ENCODE measurements at regions not wholly inside any gene's neighbourhood (a gene's known extent, or its start where the extent isn't known, plus 50 kb on each side); places are given as distances from the start of the nearest gene placed in this dataset.

GRCh38 chr17:77733576-77734296 lies 224.8 kb upstream of the TNRC6C start:
- no peak for DNase-seq (ENCODE audit: low read depth in 1 of 2, low spot score in 1 of 2)

GRCh38 chr17:77734371-77735080 lies 224.0 kb upstream of the TNRC6C start:
- DNase-seq (ENCODE audit: low read depth in 1 of 2, low spot score in 1 of 2) = no peak

- no peak for DNase-seq (ENCODE audit: low read depth in 1 of 2, low spot score in 1 of 2)
Measured at GRCh38 chr17:77735081-77735565, 223.4 kb upstream of the TNRC6C start.

- no peak for DNase-seq (ENCODE audit: low read depth in 1 of 2, low spot score in 1 of 2)
Measured at GRCh38 chr17:77735566-77736198, 222.8 kb upstream of the TNRC6C start.

- DNase-seq (ENCODE audit: low read depth in 1 of 2, low spot score in 1 of 2) = no peak
Measured at GRCh38 chr17:77736199-77736585, 222.3 kb upstream of the TNRC6C start.

- DNase-seq (ENCODE audit: low read depth in 1 of 2, low spot score in 1 of 2) = no peak
Measured at GRCh38 chr17:77736721-77737120, 221.8 kb upstream of the TNRC6C start.

GRCh38 chr17:77737442-77738265 lies 220.8 kb upstream of the TNRC6C start:
- no peak for DNase-seq (ENCODE audit: low read depth in 1 of 2, low spot score in 1 of 2)

- DNase-seq (ENCODE audit: low read depth in 1 of 2, low spot score in 1 of 2) = no peak
Measured at GRCh38 chr17:77738751-77739531, 219.6 kb upstream of the TNRC6C start.

GRCh38 chr17:77740481-77740880 lies 218.0 kb upstream of the TNRC6C start:
- DNase-seq (ENCODE audit: low read depth in 1 of 2, low spot score in 1 of 2) = no peak

- DNase-seq (ENCODE audit: low read depth in 1 of 2, low spot score in 1 of 2) = no peak
Measured at GRCh38 chr17:77741109-77741508, 217.4 kb upstream of the TNRC6C start.

GRCh38 chr17:77742579-77742978 lies 215.9 kb upstream of the TNRC6C start:
- DNase-seq (ENCODE audit: low read depth in 1 of 2, low spot score in 1 of 2) = no peak

GRCh38 chr17:77744066-77744988 lies 214.2 kb upstream of the TNRC6C start:
- no peak for DNase-seq (ENCODE audit: low read depth in 1 of 2, low spot score in 1 of 2)

GRCh38 chr17:77745702-77746101 lies 212.8 kb upstream of the TNRC6C start:
- DNase-seq (ENCODE audit: low read depth in 1 of 2, low spot score in 1 of 2) = no peak

- DNase-seq (ENCODE audit: low read depth in 1 of 2, low spot score in 1 of 2) = no peak
Measured at GRCh38 chr17:77746393-77746792, 212.1 kb upstream of the TNRC6C start.

GRCh38 chr17:77746896-77747554 lies 211.5 kb upstream of the TNRC6C start:
- DNase-seq (ENCODE audit: low read depth in 1 of 2, low spot score in 1 of 2) = no peak

GRCh38 chr17:77748436-77748835 lies 210.1 kb upstream of the TNRC6C start:
- no peak for DNase-seq (ENCODE audit: low read depth in 1 of 2, low spot score in 1 of 2)

GRCh38 chr17:77749321-77749751 lies 209.2 kb upstream of the TNRC6C start:
- DNase-seq (ENCODE audit: low read depth in 1 of 2, low spot score in 1 of 2) = no peak

- no peak for DNase-seq (ENCODE audit: low read depth in 1 of 2, low spot score in 1 of 2)
Measured at GRCh38 chr17:77749989-77750388, 208.5 kb upstream of the TNRC6C start.
